T-helper 22 cell (primary cell): ENCODE measurements at regions not wholly inside any gene's neighbourhood (a gene's known extent, or its start where the extent isn't known, plus 50 kb on each side); places are given as distances from the start of the nearest gene placed in this dataset.
"Not testable (repeated sequence)": the region's sequence is repeated elsewhere in the genome, so short reads cannot be mapped to it uniquely, and the experiment has no call there.

Experiments
- DNase-seq: peaks from one replicate; pipeline ENCODE4 v3.0.0-alpha.2; 2020; ENCODE audit warnings: low read depth

GRCh38 chr5:117135851-117136250 is 561.2 kb upstream of the SEMA6A start:
- no peak for DNase-seq

- no peak for DNase-seq
Observed at GRCh38 chr5:117133198-117133597, 558.6 kb upstream of the SEMA6A start.

- no peak for DNase-seq
Observed at GRCh38 chr5:117131876-117132275, 557.3 kb upstream of the SEMA6A start.

GRCh38 chr5:117131048-117131679 is 556.5 kb upstream of the SEMA6A start:
- DNase-seq, result no peak

- DNase-seq, result no peak
Observed at GRCh38 chr5:117118499-117118898, 543.9 kb upstream of the SEMA6A start.

GRCh38 chr5:117117314-117117713 is 542.7 kb upstream of the SEMA6A start:
- not testable (repeated sequence) for DNase-seq

- DNase-seq, result no peak
Observed at GRCh38 chr5:117110548-117110947, 535.9 kb upstream of the SEMA6A start.

GRCh38 chr5:117107859-117108258 is 533.2 kb upstream of the SEMA6A start:
- no peak for DNase-seq

- DNase-seq, result no peak
Observed at GRCh38 chr5:117103703-117104102, 529.1 kb upstream of the SEMA6A start.

- no peak for DNase-seq
Observed at GRCh38 chr5:117102591-117102990, 528.0 kb upstream of the SEMA6A start.

GRCh38 chr5:117100176-117100575 is 525.6 kb upstream of the SEMA6A start:
- DNase-seq, result no peak

- DNase-seq, result no peak
Observed at GRCh38 chr5:117098094-117098493, 523.5 kb upstream of the SEMA6A start.

- DNase-seq, result no peak
Observed at GRCh38 chr5:117095346-117096332, 521.0 kb upstream of the SEMA6A start.

- DNase-seq, result no peak
Observed at GRCh38 chr5:117094114-117094815, 519.6 kb upstream of the SEMA6A start.

- no peak for DNase-seq
Observed at GRCh38 chr5:117093653-117094052, 519.0 kb upstream of the SEMA6A start.

- DNase-seq, result no peak
Observed at GRCh38 chr5:117089001-117089400, 514.4 kb upstream of the SEMA6A start.

- no peak for DNase-seq
Observed at GRCh38 chr5:117088176-117088575, 513.6 kb upstream of the SEMA6A start.

- DNase-seq, result no peak
Observed at GRCh38 chr5:117084067-117084466, 509.4 kb upstream of the SEMA6A start.

- DNase-seq, result no peak
Observed at GRCh38 chr5:117082977-117083376, 508.4 kb upstream of the SEMA6A start.

- no peak for DNase-seq
Observed at GRCh38 chr5:117077142-117077541, 502.5 kb upstream of the SEMA6A start.

GRCh38 chr5:117072439-117072838 is 497.8 kb upstream of the SEMA6A start:
- no peak for DNase-seq

- DNase-seq, result no peak
Observed at GRCh38 chr5:117065800-117066199, 491.2 kb upstream of the SEMA6A start.

- DNase-seq, result no peak
Observed at GRCh38 chr5:117065161-117065560, 490.5 kb upstream of the SEMA6A start.
